Activated naive CD4-positive, alpha-beta T cell treated with anti-CD3 and anti-CD28 coated beads for 36 hours (primary cell): ENCODE measurements at regions not wholly inside any gene's neighbourhood (a gene's known extent, or its start where the extent isn't known, plus 50 kb on each side); places are given as distances from the start of the nearest gene placed in this dataset.

Experiments
- CTCF ChIA-PET: fragments of 350-600 bp; sonication (Branson Sonifier 250); formaldehyde crosslinking; loops from one replicate; lab custom pipeline; 2021; ENCODE audit warnings: antibody characterized with exemption; lab: Charles Lee
- DNase-seq: peaks from one replicate; pipeline ENCODE4 v3.0.0-alpha.2; 2020
- H3K27ac Mint-ChIP-seq: one replicate; pipeline ENCODE4 v1.8.0; 2021; ENCODE audit warnings: mild to moderate bottlenecking, mixed read lengths
- H3K27me3 Mint-ChIP-seq: one replicate; pipeline ENCODE4 v1.8.0; 2021; ENCODE audit warnings: low read depth, mixed read lengths
- H3K36me3 Mint-ChIP-seq: one replicate; pipeline ENCODE4 v1.8.0; 2021; ENCODE audit warnings: low read depth, mixed read lengths
- H3K4me1 Mint-ChIP-seq: one replicate; pipeline ENCODE4 v1.8.0; 2021; ENCODE audit warnings: low read depth, mixed read lengths
- H3K4me3 Mint-ChIP-seq: one replicate; pipeline ENCODE4 v1.8.0; 2021; ENCODE audit warnings: mild to moderate bottlenecking, moderate library complexity, mixed read lengths
- H3K9me3 Mint-ChIP-seq: one replicate; pipeline ENCODE4 v1.8.0; 2021; ENCODE audit warnings: mixed read lengths
- intact Hi-C: fragments of 100-400 bp; cut with micrococcal nuclease; formaldehyde crosslinking; loops from one replicate; pipeline ENCODE4 v1.15.1; 2023

DNA sequence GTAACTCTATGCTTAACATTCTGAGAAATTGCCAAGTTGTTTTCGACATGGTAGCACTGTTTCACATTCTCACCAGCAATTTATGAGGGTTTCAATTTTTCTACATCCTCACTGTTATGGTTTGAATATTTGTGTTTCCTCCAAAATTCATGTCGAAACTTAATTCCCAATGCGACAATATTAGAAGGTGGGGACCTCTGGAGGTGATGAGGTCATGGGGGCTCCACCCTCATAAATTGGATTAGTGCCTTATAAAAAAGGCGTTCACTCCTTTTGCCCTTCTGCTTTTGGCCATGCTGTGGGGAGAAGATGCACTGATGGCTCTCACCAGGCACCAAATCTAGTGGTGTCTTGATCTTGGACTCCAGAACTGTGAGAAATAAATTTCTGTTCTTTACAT, 110.3 kb downstream of the HRH4 start:
- no peak for DNase-seq
- H3K4me3 Mint-ChIP-seq, result no peak overlapping the region
- no peak overlapping the region for H3K27ac Mint-ChIP-seq
- H3K36me3 Mint-ChIP-seq, result no peaks in the 10 kb centered on the region
- CTCF ChIA-PET, result no interaction called here
- H3K27me3 Mint-ChIP-seq, result no peaks in the 10 kb centered on the region
- no peaks in the 10 kb centered on the region for H3K4me1 Mint-ChIP-seq
- H3K9me3 Mint-ChIP-seq, result peaks cover 5% of the 10 kb centered on the region
- intact Hi-C loops, result no loop called here

DNA sequence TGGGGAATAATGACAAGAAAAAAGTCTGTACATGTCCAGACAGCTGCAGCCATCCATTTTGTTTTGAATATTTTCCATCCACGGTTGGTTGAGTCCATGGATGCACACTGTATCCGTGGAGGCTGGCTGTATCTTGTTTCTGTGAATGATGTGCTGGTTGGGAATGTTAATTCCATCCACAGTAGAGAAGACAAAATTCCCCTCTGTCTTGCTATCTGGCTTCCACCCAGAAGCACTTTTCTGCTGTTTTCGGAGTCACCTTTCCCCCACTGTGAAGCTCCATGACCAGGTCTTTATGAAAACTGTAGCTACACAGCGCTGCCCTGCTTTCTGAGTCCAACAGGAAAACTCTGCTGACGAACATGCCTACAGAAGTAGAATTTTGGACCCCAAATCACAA, 122.3 kb downstream of the HRH4 start:
- Mint-ChIP-seq H3K36me3 (no peaks in the 10 kb centered on the region), H3K27me3 (peaks cover 15% of the 10 kb centered on the region), H3K4me1 (no peaks in the 10 kb centered on the region), H3K9me3 (no peaks in the 10 kb centered on the region), H3K4me3 (no peak overlapping the region), H3K27ac (no peak overlapping the region)
- no peak for DNase-seq
- intact Hi-C loops, result no loop called here
- CTCF ChIA-PET, result no interaction called here

- Mint-ChIP-seq H3K36me3 (no peaks in the 10 kb centered on the region), H3K9me3 (no peaks in the 10 kb centered on the region), H3K27ac (no peak overlapping the region), H3K4me1 (no peaks in the 10 kb centered on the region), H3K27me3 (peaks cover 13% of the 10 kb centered on the region), H3K4me3 (no peak overlapping the region)
- DNase-seq, result no peak
- CTCF ChIA-PET, result no interaction called here
- intact Hi-C loops, result no loop called here
Observed at GRCh38 chr18:24584205-24584604, 123.8 kb downstream of the HRH4 start.

- CTCF ChIA-PET, result no interaction called here
- Mint-ChIP-seq H3K9me3 (no peaks in the 10 kb centered on the region), H3K4me3 (no peak overlapping the region), H3K27me3 (peaks cover 11% of the 10 kb centered on the region), H3K4me1 (no peaks in the 10 kb centered on the region), H3K36me3 (no peaks in the 10 kb centered on the region), H3K27ac (no peak overlapping the region)
- DNase-seq, result no peak
- intact Hi-C loops, result no loop called here
Observed at GRCh38 chr18:24584813-24585212, 124.4 kb downstream of the HRH4 start.

- CTCF ChIA-PET, result no interaction called here
- Mint-ChIP-seq H3K4me1 (no peaks in the 10 kb centered on the region), H3K27ac (no peak overlapping the region), H3K36me3 (no peaks in the 10 kb centered on the region), H3K4me3 (no peak overlapping the region), H3K9me3 (no peaks in the 10 kb centered on the region), H3K27me3 (peaks cover 10% of the 10 kb centered on the region)
- intact Hi-C loops, result no loop called here
- no peak for DNase-seq
Observed at GRCh38 chr18:24585996-24586566, 125.6 kb downstream of the HRH4 start.

DNA sequence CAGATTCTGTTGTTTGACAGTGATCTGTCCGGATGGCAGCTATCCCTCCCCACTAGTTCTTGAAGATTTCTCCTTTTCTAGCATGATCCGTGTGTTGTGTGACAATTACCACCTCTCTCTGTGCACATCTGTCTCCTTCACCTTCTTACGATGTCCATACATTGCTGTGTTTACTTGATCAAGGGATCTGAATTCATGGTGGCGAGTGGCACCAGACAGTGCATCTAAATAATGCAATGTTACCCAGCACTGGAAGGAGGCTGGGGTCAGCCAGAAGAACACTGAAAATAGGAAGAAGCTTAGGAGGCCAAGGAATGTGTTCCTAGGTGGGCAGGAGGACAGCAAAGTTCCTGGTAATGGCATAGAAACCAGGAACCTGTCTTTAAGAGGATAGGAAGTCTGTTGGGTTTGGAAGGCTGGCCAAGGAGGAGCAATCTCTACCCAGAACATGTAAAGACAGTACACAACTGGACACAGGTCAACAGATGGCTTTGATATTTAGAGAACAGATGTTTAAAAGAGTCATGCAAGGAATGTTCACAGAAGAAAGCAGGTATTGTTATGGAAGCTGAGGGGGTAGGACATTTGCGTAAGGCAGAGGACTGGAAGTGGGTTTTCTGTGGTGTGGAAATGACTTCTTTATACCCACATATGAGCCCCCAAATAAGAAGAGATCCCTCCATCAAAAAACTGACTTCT, 126.4 kb downstream of the HRH4 start:
- CTCF ChIA-PET, result no interaction called here
- no peaks in the 10 kb centered on the region for H3K9me3 Mint-ChIP-seq
- H3K4me1 Mint-ChIP-seq, result no peaks in the 10 kb centered on the region
- intact Hi-C loops, result no loop called here
- no peak overlapping the region for H3K4me3 Mint-ChIP-seq
- no peak for DNase-seq
- H3K36me3 Mint-ChIP-seq, result no peaks in the 10 kb centered on the region
- H3K27ac Mint-ChIP-seq, result no peak overlapping the region
- peaks cover 9% of the 10 kb centered on the region for H3K27me3 Mint-ChIP-seq

DNA sequence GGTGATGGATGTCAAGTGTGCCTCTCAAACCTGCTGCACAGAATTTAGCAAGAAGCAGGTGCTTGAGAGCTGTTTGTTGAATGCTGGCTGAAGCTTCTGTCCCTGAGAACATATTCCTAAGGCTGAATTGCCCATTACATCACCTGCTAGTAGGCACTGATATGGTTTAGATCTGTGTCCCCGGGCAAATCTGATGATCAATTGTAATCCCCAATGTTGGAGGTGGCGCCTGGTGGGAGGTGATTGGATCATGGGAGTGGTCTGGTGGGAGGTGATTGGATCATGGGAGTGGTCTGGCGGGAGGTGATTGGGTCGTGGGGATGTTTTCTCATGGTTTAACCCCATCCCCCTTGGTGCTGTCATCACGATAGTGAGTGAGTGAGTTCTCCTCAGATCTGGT, 128.0 kb downstream of the HRH4 start:
- no peak for DNase-seq
- no peaks in the 10 kb centered on the region for H3K4me1 Mint-ChIP-seq
- no peak overlapping the region for H3K27ac Mint-ChIP-seq
- CTCF ChIA-PET, result no interaction called here
- intact Hi-C loops, result no loop called here
- no peak overlapping the region for H3K4me3 Mint-ChIP-seq
- H3K27me3 Mint-ChIP-seq, result peaks cover 9% of the 10 kb centered on the region
- no peaks in the 10 kb centered on the region for H3K36me3 Mint-ChIP-seq
- no peaks in the 10 kb centered on the region for H3K9me3 Mint-ChIP-seq

DNA sequence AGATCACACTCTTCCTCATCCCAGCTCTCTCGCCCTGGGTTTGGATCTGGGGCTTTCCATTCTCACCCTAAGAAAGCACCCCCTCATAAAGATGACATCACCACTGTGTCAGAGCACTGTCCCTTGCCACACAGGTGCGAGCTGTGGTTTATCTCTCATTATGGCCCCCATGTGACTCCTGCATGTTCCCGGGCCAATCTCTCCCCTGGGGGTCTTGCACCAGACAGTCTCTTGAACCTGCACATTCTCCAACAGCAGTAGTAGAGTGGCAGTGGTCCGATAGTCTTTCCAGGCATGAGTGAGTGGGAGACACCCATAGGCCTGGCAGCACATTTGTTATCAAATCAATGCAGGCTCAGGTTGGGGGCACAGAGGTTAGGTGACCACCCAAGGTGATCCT, 130.5 kb downstream of the HRH4 start:
- intact Hi-C loops, result loop anchor here (10.0 kb wide), 1 partner anchor 56 kb away; no protein-coding TSS in a partner anchor
- Mint-ChIP-seq H3K4me1 (no peaks in the 10 kb centered on the region), H3K4me3 (no peak overlapping the region), H3K27ac (no peak overlapping the region), H3K27me3 (peaks cover 8% of the 10 kb centered on the region), H3K36me3 (no peaks in the 10 kb centered on the region), H3K9me3 (no peaks in the 10 kb centered on the region)
- DNase-seq, result no peak
- CTCF ChIA-PET, result interaction anchor here (1.2 kb wide), 1 partner anchor 136 kb away, joined by 4 read pairs; no protein-coding TSS in a partner anchor

DNA sequence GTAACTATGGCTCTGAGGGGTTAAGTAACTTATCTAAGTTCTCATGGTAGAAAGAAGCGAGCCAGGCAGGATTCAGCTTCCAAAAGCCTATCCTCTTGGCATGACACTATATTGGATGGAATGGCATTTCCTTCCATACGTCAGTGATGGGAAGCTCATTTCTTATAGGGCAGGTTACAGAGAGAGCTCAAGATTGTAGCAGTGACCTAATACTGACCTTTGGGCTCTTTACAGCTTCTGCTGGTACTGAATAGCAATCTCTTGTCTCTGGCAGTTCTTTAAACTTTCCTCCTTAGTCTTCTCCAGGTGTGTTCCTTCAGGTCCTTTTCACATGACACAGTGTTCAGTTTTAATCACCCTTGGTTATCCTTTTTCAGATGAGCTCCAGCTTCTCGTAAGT, 133.0 kb downstream of the HRH4 start:
- CTCF ChIA-PET, result no interaction called here
- Mint-ChIP-seq H3K36me3 (no peaks in the 10 kb centered on the region), H3K27ac (no peak overlapping the region), H3K4me1 (no peaks in the 10 kb centered on the region), H3K27me3 (peaks cover 3% of the 10 kb centered on the region), H3K9me3 (no peaks in the 10 kb centered on the region), H3K4me3 (no peak overlapping the region)
- intact Hi-C loops, result loop anchor here (10.0 kb wide), 1 partner anchor 59 kb away; no protein-coding TSS in a partner anchor
- no peak for DNase-seq

GRCh38 chr18:24593886-24594285, 133.4 kb downstream of the HRH4 start:
- H3K36me3 Mint-ChIP-seq, result no peaks in the 10 kb centered on the region
- H3K4me3 Mint-ChIP-seq, result no peak overlapping the region
- no peak overlapping the region for H3K27ac Mint-ChIP-seq
- no peaks in the 10 kb centered on the region for H3K4me1 Mint-ChIP-seq
- no peak for DNase-seq
- intact Hi-C loops, result loop anchor here (10.0 kb wide), 1 partner anchor 59 kb away; no protein-coding TSS in a partner anchor
- H3K9me3 Mint-ChIP-seq, result no peaks in the 10 kb centered on the region
- CTCF ChIA-PET, result no interaction called here
- H3K27me3 Mint-ChIP-seq, result peaks cover 3% of the 10 kb centered on the region

- Mint-ChIP-seq H3K27me3 (peaks cover 7% of the 10 kb centered on the region), H3K36me3 (no peaks in the 10 kb centered on the region), H3K4me3 (no peak overlapping the region), H3K27ac (no peak overlapping the region), H3K9me3 (no peaks in the 10 kb centered on the region), H3K4me1 (no peaks in the 10 kb centered on the region)
- intact Hi-C loops, result loop anchor here (10.0 kb wide), 1 partner anchor 61 kb away; no protein-coding TSS in a partner anchor
- no peak for DNase-seq
- CTCF ChIA-PET, result no interaction called here
Observed at GRCh38 chr18:24595561-24596031, 135.2 kb downstream of the HRH4 start.

- CTCF ChIA-PET, result interaction anchor here (1.1 to 4.5 kb wide), 5 partner anchors 61 to 141 kb away, joined by 3 to 25 read pairs (median 3); no protein-coding TSS in a partner anchor
- no peaks in the 10 kb centered on the region for H3K9me3 Mint-ChIP-seq
- peaks cover 4% of the 10 kb centered on the region for H3K27me3 Mint-ChIP-seq
- no peak overlapping the region for H3K4me3 Mint-ChIP-seq
- H3K36me3 Mint-ChIP-seq, result no peaks in the 10 kb centered on the region
- no peak for DNase-seq
- intact Hi-C loops, result loop anchor here (1.0 to 10.0 kb wide), 4 partner anchors 72 to 1295 kb away; no protein-coding TSS in a partner anchor
- no peak overlapping the region for H3K27ac Mint-ChIP-seq
- no peaks in the 10 kb centered on the region for H3K4me1 Mint-ChIP-seq
Observed at GRCh38 chr18:24600076-24600654, 139.7 kb downstream of the HRH4 start.
